MCF 10A (cell line): ENCODE measurements at regions not wholly inside any gene's neighbourhood (a gene's known extent, or its start where the extent isn't known, plus 50 kb on each side); places are given as distances from the start of the nearest gene placed in this dataset.
"Not testable (repeated sequence)": the region's sequence is repeated elsewhere in the genome, so short reads cannot be mapped to it uniquely, and the experiment has no call there.

ENCODE experiments used
- BruUV-seq: library from RNA; stranded (reverse); fragments of 400-500 nt; replicated peaks from 2 replicates; lab custom pipeline; 2021; lab: Mats Ljungman, UMichigan
- CTCF ChIA-PET: fragments of 300-600 bp; sonication (Branson Sonifier 250); formaldehyde crosslinking; extraction: SDS; loops from one replicate; lab custom pipeline; 2021; ENCODE audit warnings: antibody characterized with exemption, inconsistent platforms; lab: Yijun Ruan, JAX
- POLR2A ChIA-PET: fragments of 300-600, 350-650 bp; sonication (Branson Sonifier 250); formaldehyde crosslinking; extraction: SDS; loops from one replicate; lab custom pipeline; 2020; ENCODE audit warnings: antibody characterized with exemption, inconsistent platforms; lab: Yijun Ruan, JAX
- DNase-seq: peaks from one replicate; pipeline ENCODE4 v3.0.0-alpha.2; 2018; ENCODE audit not compliant: unreplicated experiment
- H3K27ac Mint-ChIP-seq: one replicate; pipeline ENCODE4 v1.8.0; 2022; ENCODE audit warnings: mild to moderate bottlenecking, low read depth, mixed read lengths; ENCODE audit not compliant: unreplicated experiment
- H3K27me3 Mint-ChIP-seq: one replicate; pipeline ENCODE4 v1.8.0; 2022; ENCODE audit warnings: mixed read lengths; ENCODE audit not compliant: insufficient read depth, unreplicated experiment
- H3K36me3 Mint-ChIP-seq: one replicate; pipeline ENCODE4 v1.8.0; 2022; ENCODE audit warnings: mild to moderate bottlenecking, moderate library complexity, mixed read lengths; ENCODE audit not compliant: insufficient read depth, unreplicated experiment
- H3K4me1 Mint-ChIP-seq: one replicate; pipeline ENCODE4 v1.8.0; 2022; ENCODE audit warnings: mixed read lengths; ENCODE audit not compliant: insufficient read depth, unreplicated experiment
- H3K4me3 Mint-ChIP-seq: one replicate; pipeline ENCODE4 v1.8.0; 2022; ENCODE audit warnings: mild to moderate bottlenecking, moderate library complexity, mixed read lengths; ENCODE audit not compliant: unreplicated experiment
- H3K9me3 Mint-ChIP-seq: one replicate; pipeline ENCODE4 v1.8.0; 2022; ENCODE audit warnings: mixed read lengths; ENCODE audit not compliant: unreplicated experiment
- CTCF ChIP-seq: fragments of 200-600 bp; IDR thresholded peaks from one replicate; pipeline ENCODE4 v1.8.0; 2022; ENCODE audit warnings: antibody characterized with exemption, mild to moderate bottlenecking; ENCODE audit not compliant: unreplicated experiment
- intact Hi-C: fragments of 100-400 bp; cut with micrococcal nuclease; formaldehyde crosslinking; loops from 2 replicates; pipeline ENCODE4 v1.14.1; 2022

DNA sequence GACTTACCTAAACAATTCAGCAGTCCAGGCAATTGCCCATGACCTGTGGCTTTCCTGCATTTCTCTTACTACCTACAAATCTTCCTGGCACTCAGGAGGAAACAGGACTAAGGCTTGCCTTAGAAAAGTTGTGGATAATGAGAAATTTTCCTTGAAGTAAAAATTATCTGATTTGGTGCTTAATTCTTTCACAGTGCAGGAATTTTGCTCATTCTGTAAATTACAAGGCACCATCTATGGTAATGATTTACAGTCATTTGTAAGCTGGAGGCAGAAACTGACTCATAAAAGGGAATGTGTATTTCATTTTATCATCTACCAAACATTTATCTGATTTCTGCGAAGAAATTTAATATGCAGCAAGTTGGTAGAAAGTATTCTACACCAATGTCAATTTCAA lies 211.5 kb upstream of the FKBP1C start:
- BruUV-seq: no TSS peak
- POLR2A ChIA-PET: interaction anchor here (1.0 to 1.2 kb wide), 2 partner anchors 13 to 22 kb away, joined by 3 to 7 read pairs; no protein-coding TSS in a partner anchor
- DNase-seq: no peak
- H3K27me3 Mint-ChIP-seq: no peaks in the 10 kb centered on the region
- CTCF ChIA-PET: no interaction called here
- no peak for TF ChIP-seq CTCF
- no peaks in the 10 kb centered on the region for H3K9me3 Mint-ChIP-seq
- no peaks in the 10 kb centered on the region for H3K36me3 Mint-ChIP-seq
- H3K4me3 Mint-ChIP-seq: no peak overlapping the region
- H3K27ac Mint-ChIP-seq: peak overlapping the region; percentile 100
- intact Hi-C loops: no loop called here
- H3K4me1 Mint-ChIP-seq: peaks cover 8% of the 10 kb centered on the region

DNA sequence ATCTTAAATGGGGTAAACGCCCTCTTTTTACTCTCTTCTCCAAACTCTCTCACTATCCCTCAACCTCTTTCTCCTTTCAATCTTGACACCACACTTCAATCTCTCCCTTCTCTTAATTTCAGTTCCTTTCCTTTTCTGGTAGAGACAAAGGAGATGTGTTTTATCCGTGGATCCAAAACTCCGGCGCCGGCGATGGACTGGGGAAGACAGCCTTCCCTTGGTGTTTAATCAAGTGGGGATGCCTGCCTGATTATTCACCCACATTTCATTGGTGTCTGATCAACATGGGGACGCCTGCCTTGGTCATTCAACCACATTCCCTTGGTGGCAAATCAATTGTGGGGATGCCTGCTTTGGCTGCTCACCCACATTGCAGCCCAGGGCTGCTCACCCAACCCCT lies 205.3 kb upstream of the FKBP1C start:
- H3K36me3 Mint-ChIP-seq, H3K27ac Mint-ChIP-seq, H3K9me3 Mint-ChIP-seq, H3K4me1 Mint-ChIP-seq, intact Hi-C loops, CTCF ChIA-PET, DNase-seq, POLR2A ChIA-PET, BruUV-seq, H3K4me3 Mint-ChIP-seq: not testable (repeated sequence)
- H3K27me3 Mint-ChIP-seq: peaks cover 12% of the 10 kb centered on the region

DNA sequence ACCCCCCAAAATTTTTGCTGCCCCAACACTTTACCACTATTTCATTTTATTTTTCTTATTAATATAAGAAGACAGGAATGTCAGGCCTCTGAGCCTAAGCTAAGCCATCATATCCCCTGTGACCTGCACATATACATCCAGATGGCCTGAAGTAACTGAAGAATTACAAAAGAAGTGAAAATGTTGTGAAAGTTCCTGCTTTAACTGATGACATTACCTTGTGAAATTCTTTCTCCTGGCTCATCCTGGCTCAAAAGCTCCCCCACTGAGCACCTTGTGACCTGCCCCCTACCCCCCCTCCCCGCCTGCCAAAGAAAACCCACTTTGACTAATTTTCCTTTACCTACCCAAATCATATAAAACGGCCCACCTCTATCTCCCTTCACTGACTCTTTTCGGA lies 200.3 kb upstream of the FKBP1C start:
- H3K9me3 Mint-ChIP-seq: not testable (repeated sequence)

GRCh38 chr6:63014290-63014689 lies 197.0 kb upstream of the FKBP1C start:
- H3K4me1 Mint-ChIP-seq: no peaks in the 10 kb centered on the region
- CTCF ChIA-PET: no interaction called here
- BruUV-seq: no TSS peak
- POLR2A ChIA-PET: no interaction called here
- DNase-seq: no peak
- no peak for TF ChIP-seq CTCF
- H3K36me3 Mint-ChIP-seq: no peaks in the 10 kb centered on the region
- no peak overlapping the region for H3K4me3 Mint-ChIP-seq
- no peaks in the 10 kb centered on the region for H3K9me3 Mint-ChIP-seq
- H3K27me3 Mint-ChIP-seq: no peaks in the 10 kb centered on the region
- intact Hi-C loops: no loop called here
- no peak overlapping the region for H3K27ac Mint-ChIP-seq

More for the DNA sequence above, 200.3 kb upstream of the FKBP1C start:
- CTCF ChIA-PET: interaction anchor here (0.6 kb wide), 2 partner anchors 111 to 515 kb away, joined by 3 read pairs; no protein-coding TSS in a partner anchor
- intact Hi-C loops, BruUV-seq, DNase-seq, H3K36me3 Mint-ChIP-seq, H3K4me1 Mint-ChIP-seq, H3K4me3 Mint-ChIP-seq, H3K27me3 Mint-ChIP-seq, H3K27ac Mint-ChIP-seq: not testable (repeated sequence)
- POLR2A ChIA-PET: interaction anchor here (1.1 kb wide), 1 partner anchor 12 kb away, joined by 4 read pairs; no protein-coding TSS in a partner anchor

GRCh38 chr6:63022631-63023030 lies 188.6 kb upstream of the FKBP1C start:
- no peak for DNase-seq
- Mint-ChIP-seq H3K27ac (no peak overlapping the region), H3K4me3 (no peak overlapping the region), H3K36me3 (no peaks in the 10 kb centered on the region), H3K9me3 (no peaks in the 10 kb centered on the region), H3K4me1 (no peaks in the 10 kb centered on the region), H3K27me3 (no peaks in the 10 kb centered on the region)
- intact Hi-C loops: no loop called here
- TF ChIP-seq CTCF: no peak
- no TSS peak for BruUV-seq
- ChIA-PET CTCF (interaction anchor here (1.2 kb wide), 1 partner anchor 36 kb away, joined by 4 read pairs; no protein-coding TSS in a partner anchor), POLR2A (interaction anchor here (0.6 to 0.9 kb wide), 2 partner anchors 11 to 23 kb away, joined by 4 to 7 read pairs; no protein-coding TSS in a partner anchor)
